Neural cell (in vitro differentiated cells): ENCODE measurements at regions not wholly inside any gene's neighbourhood (a gene's known extent, or its start where the extent isn't known, plus 50 kb on each side); places are given as distances from the start of the nearest gene placed in this dataset.

Experiments
- H2AFZ ChIP-seq: fragments of 200-600, 300-800 bp; sonication (generic), shearing (Covaris generic); 2 replicates; pipeline ENCODE4 v1.6.0; 2014; ENCODE audit warnings: low read depth, mild to moderate bottlenecking, antibody characterized with exemption, low read length, moderate library complexity
- H3F3A ChIP-seq: fragments of 200-600 bp; shearing (Covaris generic); 2 replicates; pipeline ENCODE4 v1.6.1; 2016; ENCODE audit warnings: mild to moderate bottlenecking, moderate library complexity, mixed read lengths, antibody characterized with exemption, low read length; ENCODE audit not compliant: insufficient read depth, poor library complexity, severe bottlenecking
- H3K27ac ChIP-seq: fragments of 200-600, 300-800 bp; sonication (generic), shearing (Covaris generic); 2 replicates; pipeline ENCODE4 v1.5.1; 2014; ENCODE audit warnings: mild to moderate bottlenecking, low read length, moderate library complexity
- H3K27me3 ChIP-seq: fragments of 300-800, 200-600 bp; sonication (generic), shearing (Covaris generic); 2 replicates; pipeline ENCODE4 v1.6.0; 2014; ENCODE audit warnings: mild to moderate bottlenecking, low read depth, low read length, moderate library complexity; ENCODE audit not compliant: insufficient read depth
- H3K36me3 ChIP-seq: fragments of 300-800, 200-600 bp; sonication (generic), shearing (Covaris generic); 2 replicates; pipeline ENCODE4 v1.5.1; 2014; ENCODE audit warnings: mild to moderate bottlenecking, antibody characterized with exemption, low read length, moderate library complexity; ENCODE audit not compliant: insufficient read depth
- H3K4me2 ChIP-seq: fragments of 300-800, 200-600 bp; sonication (generic), shearing (Covaris generic); 2 replicates; pipeline ENCODE4 v1.6.0; 2014; ENCODE audit warnings: mild to moderate bottlenecking, low read length
- H3K4me3 ChIP-seq: fragments of 300-800, 200-600 bp; sonication (generic), shearing (Covaris generic); 2 replicates; pipeline ENCODE4 v1.5.1; 2014; ENCODE audit warnings: mild to moderate bottlenecking, low read length, moderate library complexity
- H3K79me2 ChIP-seq: fragments of 200-600 bp; shearing (Covaris generic); replicated peaks from 2 replicates; pipeline ENCODE4 v1.6.0; 2014; ENCODE audit warnings: mild to moderate bottlenecking, low read length, moderate library complexity; ENCODE audit not compliant: insufficient read depth
- H3K9ac ChIP-seq: fragments of 300-800, 200-600 bp; sonication (generic), shearing (Covaris generic); 2 replicates; pipeline ENCODE4 v1.6.1; 2016; ENCODE audit warnings: mild to moderate bottlenecking, low read length, mixed read lengths
- H3K9me2 ChIP-seq: fragments of 200-600 bp; shearing (Covaris generic); 2 replicates; pipeline ENCODE4 v1.6.1; 2016; ENCODE audit warnings: mild to moderate bottlenecking, low read length, mixed read lengths; ENCODE audit not compliant: insufficient read depth
- H3K9me3 ChIP-seq: fragments of 200-600, 300-800 bp; sonication (generic), shearing (Covaris generic); 2 replicates; pipeline ENCODE4 v1.6.1; 2016; ENCODE audit warnings: mild to moderate bottlenecking, mixed run types, low read length, moderate library complexity, mixed read lengths
- H4K20me1 ChIP-seq: fragments of 200-600 bp; shearing (Covaris generic); 2 replicates; pipeline ENCODE4 v1.6.1; 2016; ENCODE audit warnings: mild to moderate bottlenecking, mixed run types; ENCODE audit not compliant: insufficient read depth
- EP300 ChIP-seq: fragments of 450-650 bp; conservative IDR thresholded peaks from 2 replicates; pipeline ENCODE4 v1.6.1; 2014; ENCODE audit warnings: antibody characterized with exemption, mild to moderate bottlenecking, moderate library complexity; ENCODE audit not compliant: poor library complexity, severe bottlenecking
- EZH2 ChIP-seq: fragments of 200-600, 300-800 bp; shearing (Covaris generic), sonication (generic); IDR thresholded peaks from 2 replicates; pipeline ENCODE4 v1.6.1; 2014; ENCODE audit warnings: antibody characterized with exemption, low read length, borderline replicate concordance, mild to moderate bottlenecking; ENCODE audit not compliant: insufficient read depth, poor library complexity, severe bottlenecking
- MXI1 ChIP-seq: fragments of 450-650 bp; conservative IDR thresholded peaks from 2 replicates; pipeline ENCODE4 v1.6.1; 2014; ENCODE audit warnings: antibody characterized with exemption, mild to moderate bottlenecking; ENCODE audit not compliant: poor library complexity, severe bottlenecking
- POLR2AphosphoS5 ChIP-seq: IDR thresholded peaks from 2 replicates; pipeline ENCODE4 v1.6.1; 2012
- RAD21 ChIP-seq: fragments of 450-650 bp; conservative IDR thresholded peaks from 2 replicates; pipeline ENCODE4 v1.6.1; 2014; ENCODE audit warnings: antibody characterized with exemption, mild to moderate bottlenecking, moderate library complexity
- REST ChIP-seq: IDR thresholded peaks from 2 replicates; pipeline ENCODE4 v1.6.1; 2012; ENCODE audit warnings: borderline replicate concordance
- SMC3 ChIP-seq: fragments of 450-650 bp; conservative IDR thresholded peaks from 2 replicates; pipeline ENCODE4 v1.6.1; 2014; ENCODE audit warnings: antibody characterized with exemption, mild to moderate bottlenecking, moderate library complexity; ENCODE audit not compliant: poor library complexity
- TAF1 ChIP-seq: IDR thresholded peaks from 2 replicates; pipeline ENCODE4 v1.6.1; 2012; ENCODE audit warnings: low read depth
- TF ChIP-seq, protein P1 (sequence below): fragments of 450-650 bp; IDR thresholded peaks from 2 replicates; pipeline ENCODE4 v1.5.1; 2014; ENCODE audit warnings: antibody characterized with exemption, mild to moderate bottlenecking, moderate library complexity; ENCODE audit not compliant: poor library complexity, severe bottlenecking

GRCh38 chr10:124156524-124157260 lies 63.3 kb upstream of the CHST15 start:
- no peak overlapping the region for H3K4me2 ChIP-seq
- no peak overlapping the region for H2AFZ ChIP-seq

DNA sequence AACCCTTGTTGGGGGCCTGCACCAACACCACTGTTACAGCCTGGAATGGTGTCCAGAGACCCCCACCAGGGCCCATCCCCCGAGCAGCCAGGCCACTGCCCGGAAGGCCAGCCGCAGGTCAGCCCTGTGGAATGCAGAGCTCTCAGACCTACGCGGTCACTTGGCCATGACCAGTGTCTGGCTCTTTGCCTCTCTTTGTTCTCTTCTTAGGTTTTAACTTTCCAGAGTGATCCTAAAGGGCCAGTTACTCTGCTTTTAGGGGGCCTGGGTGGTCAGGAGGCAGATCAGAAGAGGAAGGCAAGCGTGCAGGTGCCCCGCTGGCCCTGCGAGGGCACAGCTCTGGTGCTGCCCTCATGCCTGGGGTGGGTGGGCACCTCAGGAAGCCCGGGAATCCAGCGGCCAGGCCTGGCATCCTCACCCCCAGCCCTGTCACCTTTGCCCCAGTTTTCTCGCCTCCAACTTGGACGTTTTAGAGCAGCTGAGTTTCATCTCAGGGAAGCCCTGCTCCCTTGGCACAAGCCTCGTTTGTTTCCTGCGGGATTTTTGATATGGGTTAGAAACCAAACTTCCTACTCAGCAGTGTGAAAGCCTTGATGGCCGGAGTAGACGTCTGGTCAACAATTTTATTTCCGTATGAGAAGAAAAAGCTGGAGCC lies 62.5 kb upstream of the CHST15 start:
- no peak overlapping the region for H3K4me3 ChIP-seq
- H3K4me2 ChIP-seq, result no peak overlapping the region

More at GRCh38 chr10:124156524-124157260, 63.3 kb upstream of the CHST15 start:
- Histone ChIP-seq H3K27ac (no peak overlapping the region), H3K4me3 (no peak overlapping the region), H3K27me3 (no peaks in the 10 kb centered on the region), H4K20me1 (no peaks in the 10 kb centered on the region), H3K9ac (no peak overlapping the region), H3K79me2 (no peaks in the 10 kb centered on the region), H3K9me2 (no peaks in the 10 kb centered on the region), H3K9me3 (no peaks in the 10 kb centered on the region), H3F3A (no peaks in the 10 kb centered on the region), H3K36me3 (no peaks in the 10 kb centered on the region)
- TF ChIP-seq POLR2AphosphoS5 (no peak), TAF1 (no peak), MXI1 (no peak), REST (no peak)

More for the DNA sequence above, 62.5 kb upstream of the CHST15 start:
- no peak overlapping the region for H3K27ac ChIP-seq
- H3K9ac ChIP-seq, result no peak overlapping the region
- H3K9me2 ChIP-seq, result no peaks in the 10 kb centered on the region
- H3K36me3 ChIP-seq, result no peaks in the 10 kb centered on the region
- H2AFZ ChIP-seq, result no peak overlapping the region
- H4K20me1 ChIP-seq, result no peaks in the 10 kb centered on the region
- H3K79me2 ChIP-seq, result no peaks in the 10 kb centered on the region
- no peaks in the 10 kb centered on the region for H3K9me3 ChIP-seq
- H3K27me3 ChIP-seq, result no peaks in the 10 kb centered on the region
- no peaks in the 10 kb centered on the region for H3F3A ChIP-seq
- TF ChIP-seq TAF1 (no peak), EP300 (no peak), RAD21 (no peak), SMC3 (no peak), POLR2AphosphoS5 (no peak), EZH2 (no peak), REST (no peak), MXI1 (no peak)
- TF ChIP-seq, protein P1, sequence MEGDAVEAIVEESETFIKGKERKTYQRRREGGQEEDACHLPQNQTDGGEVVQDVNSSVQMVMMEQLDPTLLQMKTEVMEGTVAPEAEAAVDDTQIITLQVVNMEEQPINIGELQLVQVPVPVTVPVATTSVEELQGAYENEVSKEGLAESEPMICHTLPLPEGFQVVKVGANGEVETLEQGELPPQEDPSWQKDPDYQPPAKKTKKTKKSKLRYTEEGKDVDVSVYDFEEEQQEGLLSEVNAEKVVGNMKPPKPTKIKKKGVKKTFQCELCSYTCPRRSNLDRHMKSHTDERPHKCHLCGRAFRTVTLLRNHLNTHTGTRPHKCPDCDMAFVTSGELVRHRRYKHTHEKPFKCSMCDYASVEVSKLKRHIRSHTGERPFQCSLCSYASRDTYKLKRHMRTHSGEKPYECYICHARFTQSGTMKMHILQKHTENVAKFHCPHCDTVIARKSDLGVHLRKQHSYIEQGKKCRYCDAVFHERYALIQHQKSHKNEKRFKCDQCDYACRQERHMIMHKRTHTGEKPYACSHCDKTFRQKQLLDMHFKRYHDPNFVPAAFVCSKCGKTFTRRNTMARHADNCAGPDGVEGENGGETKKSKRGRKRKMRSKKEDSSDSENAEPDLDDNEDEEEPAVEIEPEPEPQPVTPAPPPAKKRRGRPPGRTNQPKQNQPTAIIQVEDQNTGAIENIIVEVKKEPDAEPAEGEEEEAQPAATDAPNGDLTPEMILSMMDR, result no peak
